GM12878 (cell line): ENCODE measurements at regions not wholly inside any gene's neighbourhood (a gene's known extent, or its start where the extent isn't known, plus 50 kb on each side); places are given as distances from the start of the nearest gene placed in this dataset.

Experiments used
- ATAC-seq: fragments of 200-7000 bp; cut with Tn5 transposase; 3 replicates; pipeline ENCODE4 v1.9.1; 2020; ENCODE audit warnings: mild to moderate bottlenecking, moderate library complexity
- BruUV-seq: library from RNA; stranded (reverse); fragments of 400-500 nt; replicated peaks from 2 replicates; lab custom pipeline; 2021; lab: Mats Ljungman, UMichigan
- CTCF ChIA-PET: fragments of 300-600 bp; sonication (Branson Sonifier 250); formaldehyde crosslinking; extraction: SDS; loops from one replicate; lab custom pipeline; 2021; ENCODE audit warnings: inconsistent platforms; lab: Yijun Ruan, JAX
- POLR2A ChIA-PET: fragments of 350-600 bp; formaldehyde crosslinking; extraction: SDS; loops from one replicate; lab custom pipeline; 2021; ENCODE audit warnings: inconsistent platforms; lab: Charles Lee
- RAD21 ChIA-PET: fragments of 300-600 bp; sonication (Branson Sonifier 250); formaldehyde crosslinking; loops from one replicate; lab custom pipeline; 2023; ENCODE audit warnings: antibody characterized with exemption; ENCODE audit not compliant: unreplicated experiment; lab: Charles Lee
- SMC1A ChIA-PET: fragments of 300-600 bp; sonication (Branson Sonifier 250); formaldehyde crosslinking; loops from one replicate; lab custom pipeline; 2023; ENCODE audit not compliant: unreplicated experiment, uncharacterized antibody; lab: Charles Lee
- DNase-seq: peaks from one replicate; pipeline ENCODE4 v3.0.0-alpha.2; 2011; ENCODE audit warnings: low read depth, low spot score
- FAIRE-seq: peaks from 3 replicates; lab custom pipeline; 2011; peaks lifted over from hg19 to GRCh38; lab: Jason Lieb, UNC
- H2AFZ ChIP-seq: 2 replicates; pipeline ENCODE4 v1.6.0; 2011; ENCODE audit warnings: low read depth, low read length, control low read depth; ENCODE audit not compliant: control insufficient read depth
- H3K27ac ChIP-seq: 2 replicates; pipeline ENCODE4 v1.5.1; 2011; ENCODE audit warnings: control low read depth; ENCODE audit not compliant: control insufficient read depth, insufficient read depth
- H3K27me3 ChIP-seq, 2 experiments: replicated peaks in 1 of 2; 2 replicates each; pipeline versions ENCODE4 v1.6.0 to v1.6.1; 2011; ENCODE audit warnings: low read length in 1 of 2; ENCODE audit not compliant: control insufficient read depth in 2 of 2, insufficient read depth in 2 of 2
- H3K36me3 ChIP-seq, 2 experiments: 2 replicates each; pipeline ENCODE4 v1.5.1; 2011; ENCODE audit warnings: low read length in 1 of 2; ENCODE audit not compliant: control insufficient read depth in 2 of 2, insufficient read depth in 2 of 2
- H3K4me1 ChIP-seq: 2 replicates; pipeline ENCODE4 v1.6.1; 2011; ENCODE audit warnings: mild to moderate bottlenecking, low read length, moderate library complexity, mixed read lengths; ENCODE audit not compliant: control insufficient read depth, insufficient read depth
- H3K4me2 ChIP-seq: 2 replicates; pipeline ENCODE4 v1.6.0; 2011; ENCODE audit warnings: control low read depth; ENCODE audit not compliant: control insufficient read depth, insufficient read depth
- H3K4me3 ChIP-seq: fragments of 200-600 bp; sonication (generic); 2 replicates; pipeline ENCODE4 v1.5.1; 2016
- H3K79me2 ChIP-seq: 2 replicates; pipeline ENCODE4 v1.6.0; 2011; ENCODE audit warnings: low read length; ENCODE audit not compliant: control insufficient read depth, insufficient read depth
- H3K9ac ChIP-seq: 2 replicates; pipeline ENCODE4 v1.8.0; 2011; ENCODE audit warnings: low read length, control low read depth, mixed read lengths; ENCODE audit not compliant: control insufficient read depth, insufficient read depth
- H3K9me3 ChIP-seq: replicated peaks from 3 replicates; pipeline ENCODE4 v1.5.1; 2011; ENCODE audit warnings: mild to moderate bottlenecking, low read length; ENCODE audit not compliant: control insufficient read depth, insufficient read depth
- H4K20me1 ChIP-seq: 2 replicates; pipeline ENCODE4 v1.6.0; 2011; ENCODE audit not compliant: control insufficient read depth, insufficient read depth
- CBX3 ChIP-seq: fragments of 200-600 bp; sonication (generic); IDR thresholded peaks from 2 replicates; pipeline ENCODE4 v1.6.1; 2016; ENCODE audit warnings: low read depth, borderline replicate concordance
- CHD1 ChIP-seq: IDR thresholded peaks from 2 replicates; pipeline ENCODE4 v1.6.1; 2012; ENCODE audit warnings: low read depth, low read length, improper control_type of control experiment
- CTCF ChIP-seq, 3 experiments: IDR thresholded peaks in 2 of 3; conservative IDR thresholded peaks in 1 of 3; 2 replicates each; pipeline ENCODE4 v1.5.1; 2011; ENCODE audit warnings: low read depth in 3 of 3, low read length in 3 of 3, mild to moderate bottlenecking in 3 of 3, control low read depth in 2 of 3, moderate library complexity in 2 of 3, inconsistent platforms in 1 of 3, mixed read lengths in 1 of 3; ENCODE audit not compliant: control insufficient read depth in 2 of 3, insufficient read depth in 1 of 3; ENCODE audit errors: extremely low read depth in 1 of 3
- GABPA ChIP-seq: IDR thresholded peaks from 2 replicates; pipeline ENCODE4 v1.6.1; 2014; ENCODE audit warnings: antibody characterized with exemption, low read depth, mild to moderate bottlenecking, inconsistent platforms
- JUNB ChIP-seq: IDR thresholded peaks from 2 replicates; pipeline ENCODE4 v1.6.1; 2016; ENCODE audit warnings: antibody characterized with exemption, mild to moderate bottlenecking
- LARP7 ChIP-seq: fragments of 450-650 bp; IDR thresholded peaks from 2 replicates; pipeline ENCODE4 v1.6.1; 2017; ENCODE audit warnings: mild to moderate bottlenecking
- NBN ChIP-seq: fragments of 450-650 bp; IDR thresholded peaks from 2 replicates; pipeline ENCODE4 v1.6.1; 2016
- POLR2AphosphoS2 ChIP-seq: IDR thresholded peaks from 2 replicates; pipeline ENCODE4 v1.6.1; 2011; ENCODE audit warnings: low read depth, mild to moderate bottlenecking, low read length, improper control_type of control experiment, moderate library complexity
- RUNX3 ChIP-seq: IDR thresholded peaks from 2 replicates; pipeline ENCODE4 v1.6.1; 2012; ENCODE audit warnings: low read length, inconsistent platforms
- SP1 ChIP-seq: IDR thresholded peaks from one replicate; pipeline ENCODE4 v1.6.1; 2011; ENCODE audit warnings: low read depth, low read length
- SREBF2 ChIP-seq: IDR thresholded peaks from 2 replicates; pipeline ENCODE4 v1.6.1; 2012; ENCODE audit warnings: mild to moderate bottlenecking, low read length
- TCF3 ChIP-seq: IDR thresholded peaks from 2 replicates; pipeline ENCODE4 v1.6.1; 2012; ENCODE audit warnings: low read depth, mild to moderate bottlenecking, low read length, borderline replicate concordance; ENCODE audit not compliant: insufficient read depth
- WGBS: methylation state at CpG from one replicate; pipeline ENCODE4 v1.1.6; 2016; ENCODE audit warnings: low lambda C conversion rate; ENCODE audit not compliant: insufficient replicate concordance, insufficient coverage; ENCODE audit errors: missing lambda C conversion rate; 5-methylcytosine and 5-hydroxymethylcytosine counted together
- in situ Hi-C: fragments of 300-500 bp; cut with MboI; formaldehyde crosslinking; loops from 9 replicates; pipeline ENCODE4 v1.14.3; 2018; ENCODE audit warnings: mixed read lengths
- intact Hi-C: fragments of 100-400 bp; cut with micrococcal nuclease; formaldehyde crosslinking; loops from one replicate; pipeline ENCODE4 v1.14.2; 2022; ENCODE audit not compliant: unreplicated experiment
- TF ChIP-seq, protein P1 (sequence below): fragments of 450-650 bp; formaldehyde crosslinking; IDR thresholded peaks from 2 replicates; pipeline ENCODE4 v1.4.0; 2022; ENCODE audit warnings: mild to moderate bottlenecking, moderate library complexity
- TF ChIP-seq, protein P2 (sequence below): IDR thresholded peaks from 2 replicates; pipeline ENCODE4 v1.6.1; 2012; ENCODE audit warnings: low read depth, low read length, improper control_type of control experiment

DNA sequence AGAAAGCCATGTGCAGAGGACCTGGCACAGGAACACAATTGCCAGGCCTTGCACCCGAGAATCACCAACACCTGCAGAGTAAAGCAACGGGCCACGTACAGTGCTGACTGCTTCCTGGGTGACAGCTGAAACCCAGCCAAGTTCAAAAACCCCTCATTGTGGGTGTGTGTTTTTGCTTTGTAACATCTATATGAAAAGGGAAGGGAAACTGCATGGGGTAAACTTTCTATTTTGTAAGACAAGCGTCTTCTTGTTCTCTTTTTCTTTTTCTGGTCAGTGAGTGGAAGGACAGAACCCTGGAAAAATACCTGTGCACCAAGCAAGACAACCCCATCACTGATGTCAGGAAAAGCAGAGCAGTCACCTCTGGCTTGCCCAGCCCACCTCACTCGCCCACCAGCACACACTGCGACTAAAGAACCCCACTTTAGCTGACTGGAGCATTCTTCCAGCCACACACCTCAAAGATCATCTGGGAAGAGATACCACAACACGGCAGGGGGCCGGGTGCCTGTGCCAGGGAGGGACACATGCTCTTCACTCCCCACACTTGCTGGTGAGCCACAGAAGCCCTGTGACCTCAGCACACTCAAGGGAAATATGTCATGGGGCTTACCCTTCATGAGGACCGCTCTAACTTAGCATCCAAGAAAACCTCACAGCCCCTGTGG lies 172.3 kb downstream of the NDUFA12 start:
- DNase-seq, result peak; percentile 98
- in situ Hi-C loops (no loop called here), intact Hi-C loops (loop anchor here (1.0 to 5.0 kb wide), 5 partner anchors 13 to 209 kb away; partner anchors contain the start of gene NDUFA12)
- Histone ChIP-seq H3K36me3 (peaks cover 10 to 13% of the 10 kb centered on the region in 2 experiments; a peak in 3 of 4 replicates), H3K79me2 (peaks cover 68% of the 10 kb centered on the region), H2AFZ (peak overlapping the region; percentile 56), H3K4me2 (peak overlapping the region; percentile 99), H3K27ac (peak overlapping the region; percentile 94), H4K20me1 (no peaks in the 10 kb centered on the region), H3K9ac (peak overlapping the region; percentile 91), H3K27me3 (no peaks in the 10 kb centered on the region), H3K4me1 (peaks cover 46% of the 10 kb centered on the region), H3K9me3 (peaks cover 11% of the 10 kb centered on the region), H3K4me3 (peak overlapping the region; percentile 52)
- 4% methylated on average over 9 of the region's 9 CpGs for WGBS
- peak; percentile 87 for FAIRE-seq
- ATAC-seq, result peak; percentile 89
- ChIA-PET POLR2A (interaction anchor here (0.8 to 3.5 kb wide), 8 partner anchors 11 to 63 kb away, joined by 3 to 44 read pairs (median 6); no protein-coding TSS in a partner anchor), SMC1A (interaction anchor here (0.9 to 6.8 kb wide), 17 partner anchors 8 to 210 kb away, joined by 3 to 99 read pairs (median 5); no protein-coding TSS in a partner anchor), RAD21 (interaction anchor here (1.4 to 5.3 kb wide), 9 partner anchors 8 to 76 kb away, joined by 3 to 95 read pairs (median 11); no protein-coding TSS in a partner anchor), CTCF (interaction anchor here (1.8 to 3.4 kb wide), 5 partner anchors 12 to 62 kb away, joined by 4 to 31 read pairs (median 12); no protein-coding TSS in a partner anchor)
- BruUV-seq, result no TSS peak
- TF ChIP-seq, protein P1, sequence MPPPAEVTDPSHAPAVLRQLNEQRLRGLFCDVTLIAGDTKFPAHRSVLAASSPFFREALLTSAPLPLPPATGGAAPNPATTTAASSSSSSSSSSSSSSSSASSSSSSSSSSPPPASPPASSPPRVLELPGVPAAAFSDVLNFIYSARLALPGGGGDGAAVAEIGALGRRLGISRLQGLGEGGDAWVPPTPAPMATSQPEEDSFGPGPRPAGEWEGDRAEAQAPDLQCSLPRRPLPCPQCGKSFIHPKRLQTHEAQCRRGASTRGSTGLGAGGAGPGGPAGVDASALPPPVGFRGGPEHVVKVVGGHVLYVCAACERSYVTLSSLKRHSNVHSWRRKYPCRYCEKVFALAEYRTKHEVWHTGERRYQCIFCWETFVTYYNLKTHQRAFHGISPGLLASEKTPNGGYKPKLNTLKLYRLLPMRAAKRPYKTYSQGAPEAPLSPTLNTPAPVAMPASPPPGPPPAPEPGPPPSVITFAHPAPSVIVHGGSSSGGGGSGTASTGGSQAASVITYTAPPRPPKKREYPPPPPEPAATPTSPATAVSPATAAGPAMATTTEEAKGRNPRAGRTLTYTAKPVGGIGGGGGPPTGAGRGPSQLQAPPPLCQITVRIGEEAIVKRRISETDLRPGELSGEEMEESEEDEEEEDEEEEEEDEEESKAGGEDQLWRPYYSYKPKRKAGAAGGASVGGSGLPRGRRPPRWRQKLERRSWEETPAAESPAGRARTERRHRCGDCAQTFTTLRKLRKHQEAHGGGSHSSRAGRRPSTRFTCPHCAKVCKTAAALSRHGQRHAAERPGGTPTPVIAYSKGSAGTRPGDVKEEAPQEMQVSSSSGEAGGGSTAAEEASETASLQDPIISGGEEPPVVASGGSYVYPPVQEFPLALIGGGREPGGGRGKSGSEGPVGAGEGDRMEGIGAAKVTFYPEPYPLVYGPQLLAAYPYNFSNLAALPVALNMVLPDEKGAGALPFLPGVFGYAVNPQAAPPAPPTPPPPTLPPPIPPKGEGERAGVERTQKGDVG, result no peak
- no peak for TF ChIP-seq CTCF (IDR thresholded peaks at IDR 0.05 in 2 of 3, conservative IDR thresholded peaks at IDR 0.05 in 1 of 3; ENCODE audit: control insufficient read depth in 2 of 3, extremely low read depth in 1 of 3, insufficient read depth in 1 of 3, low read depth in 3 of 3, low read length in 3 of 3)
- TF ChIP-seq SREBF2, result no peak
- no peak; the same call in none of the 2 replicates for TF ChIP-seq JUNB
- TF ChIP-seq CHD1, result no peak
- TF ChIP-seq GABPA, result peak; percentile 65; the same call in 1 of the 2 replicates
- no peak for TF ChIP-seq CBX3
- peak; percentile 19; the same call in 1 of the 2 replicates for TF ChIP-seq POLR2AphosphoS2
- TF ChIP-seq, protein P2, sequence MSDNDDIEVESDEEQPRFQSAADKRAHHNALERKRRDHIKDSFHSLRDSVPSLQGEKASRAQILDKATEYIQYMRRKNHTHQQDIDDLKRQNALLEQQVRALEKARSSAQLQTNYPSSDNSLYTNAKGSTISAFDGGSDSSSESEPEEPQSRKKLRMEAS, result no peak; the same call in 1 of the 2 replicates
- TF ChIP-seq TCF3, result peak; percentile 95
- TF ChIP-seq RUNX3, result peak; percentile 76
- peak; percentile 96 for TF ChIP-seq NBN
- peak; percentile 34 for TF ChIP-seq SP1
- no peak for TF ChIP-seq LARP7
